Fibroblast of lung (primary cell): ENCODE measurements at regions not wholly inside any gene's neighbourhood (a gene's known extent, or its start where the extent isn't known, plus 50 kb on each side); places are given as distances from the start of the nearest gene placed in this dataset.

Source experiments
- DNase-seq, 2 donors: peaks; one replicate each; pipeline versions ENCODE4 v3.0.0 to v3.0.0-alpha.2; 2010; ENCODE audit warnings: low read depth in 2 of 2
- H2AFZ ChIP-seq: 2 replicates; pipeline ENCODE4 v1.5.1; 2012; ENCODE audit warnings: low read length, control low read depth, inconsistent platforms
- H3K27ac ChIP-seq: 2 replicates; pipeline ENCODE4 v1.5.1; 2011; ENCODE audit warnings: low read length, control low read depth; ENCODE audit not compliant: insufficient read depth
- H3K27me3 ChIP-seq: 2 replicates; pipeline ENCODE4 v1.5.1; 2011; ENCODE audit warnings: mild to moderate bottlenecking, low read length; ENCODE audit not compliant: control insufficient read depth, insufficient read depth
- H3K36me3 ChIP-seq: 2 replicates; pipeline ENCODE4 v1.5.1; 2011; ENCODE audit warnings: low read length; ENCODE audit not compliant: control insufficient read depth, insufficient read depth
- H3K4me1 ChIP-seq: 2 replicates; pipeline ENCODE4 v1.5.1; 2011; ENCODE audit warnings: low read length; ENCODE audit not compliant: control insufficient read depth, insufficient read depth; ENCODE audit errors: extremely low read depth
- H3K4me2 ChIP-seq: 2 replicates; pipeline ENCODE4 v1.5.1; 2011; ENCODE audit warnings: low read length, control low read depth; ENCODE audit not compliant: insufficient read depth; ENCODE audit errors: extremely low read depth
- H3K4me3 ChIP-seq, 4 experiments: fragments of 200-600 bp in 1 of 4; sonication (generic) in 1 of 4; replicated peaks in 1 of 4; 2 replicates each; pipeline ENCODE4 v1.5.1; 2011 to 2016; ENCODE audit warnings: low read length in 4 of 4, low read depth in 3 of 4, mild to moderate bottlenecking in 3 of 4, control low read depth in 2 of 4, inconsistent platforms in 1 of 4, mixed read lengths in 1 of 4; ENCODE audit not compliant: insufficient read depth in 1 of 4; ENCODE audit errors: control extremely low read depth in 1 of 4
- H3K79me2 ChIP-seq: 2 replicates; pipeline ENCODE4 v1.5.1; 2012; ENCODE audit warnings: mild to moderate bottlenecking, low read length, inconsistent platforms; ENCODE audit not compliant: control insufficient read depth, insufficient read depth
- H3K9ac ChIP-seq: 2 replicates; pipeline ENCODE4 v1.5.1; 2011; ENCODE audit warnings: mild to moderate bottlenecking, low read length, control low read depth; ENCODE audit not compliant: insufficient read depth
- H3K9me3 ChIP-seq: 2 replicates; pipeline ENCODE4 v1.5.1; 2012; ENCODE audit warnings: low read depth, low read length; ENCODE audit not compliant: control insufficient read depth, insufficient read depth
- H4K20me1 ChIP-seq: 2 replicates; pipeline ENCODE4 v1.5.1; 2011; ENCODE audit warnings: low read length; ENCODE audit not compliant: control insufficient read depth, insufficient read depth; ENCODE audit errors: extremely low read depth
- EZH2 ChIP-seq: IDR thresholded peaks from 2 replicates; pipeline ENCODE4 v1.5.1; 2012; ENCODE audit warnings: low read length, control low read depth, mild to moderate bottlenecking; ENCODE audit errors: missing control alignments
- TF ChIP-seq, protein P1 (sequence below), 2 donors: IDR thresholded peaks in 1 of 2; conservative IDR thresholded peaks in 1 of 2; 1 replicate in 1 of 2; 2 replicates in 1 of 2; pipeline ENCODE4 v1.5.1; 2011 to 2012; ENCODE audit warnings: low read length in 2 of 2, control low read depth in 1 of 2, inconsistent platforms in 1 of 2, low read depth in 1 of 2, mild to moderate bottlenecking in 1 of 2

DNA sequence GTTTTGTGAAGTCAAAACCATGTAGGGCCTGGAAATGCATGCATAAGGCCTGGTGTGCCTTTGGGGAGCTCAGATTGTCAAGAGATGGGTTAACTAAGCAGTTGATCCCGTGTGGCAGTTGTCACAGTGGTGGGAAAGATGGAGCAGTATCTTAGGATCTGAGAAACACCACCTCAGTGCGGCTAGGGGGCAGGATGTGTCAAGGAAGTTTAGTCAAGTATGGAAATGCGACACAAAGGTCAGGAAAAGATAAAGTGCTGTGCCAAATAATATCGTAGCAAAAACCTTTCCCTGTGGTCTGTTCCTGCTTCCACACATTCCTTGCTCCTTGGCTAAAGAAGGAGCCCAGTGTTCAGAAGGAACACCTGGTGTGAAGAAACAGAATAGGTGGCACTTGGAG, 396.4 kb downstream of the EDEM1 start:
- TF ChIP-seq, protein P1, sequence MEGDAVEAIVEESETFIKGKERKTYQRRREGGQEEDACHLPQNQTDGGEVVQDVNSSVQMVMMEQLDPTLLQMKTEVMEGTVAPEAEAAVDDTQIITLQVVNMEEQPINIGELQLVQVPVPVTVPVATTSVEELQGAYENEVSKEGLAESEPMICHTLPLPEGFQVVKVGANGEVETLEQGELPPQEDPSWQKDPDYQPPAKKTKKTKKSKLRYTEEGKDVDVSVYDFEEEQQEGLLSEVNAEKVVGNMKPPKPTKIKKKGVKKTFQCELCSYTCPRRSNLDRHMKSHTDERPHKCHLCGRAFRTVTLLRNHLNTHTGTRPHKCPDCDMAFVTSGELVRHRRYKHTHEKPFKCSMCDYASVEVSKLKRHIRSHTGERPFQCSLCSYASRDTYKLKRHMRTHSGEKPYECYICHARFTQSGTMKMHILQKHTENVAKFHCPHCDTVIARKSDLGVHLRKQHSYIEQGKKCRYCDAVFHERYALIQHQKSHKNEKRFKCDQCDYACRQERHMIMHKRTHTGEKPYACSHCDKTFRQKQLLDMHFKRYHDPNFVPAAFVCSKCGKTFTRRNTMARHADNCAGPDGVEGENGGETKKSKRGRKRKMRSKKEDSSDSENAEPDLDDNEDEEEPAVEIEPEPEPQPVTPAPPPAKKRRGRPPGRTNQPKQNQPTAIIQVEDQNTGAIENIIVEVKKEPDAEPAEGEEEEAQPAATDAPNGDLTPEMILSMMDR (conservative IDR thresholded peaks at IDR 0.05 in 1 of 2, IDR thresholded peaks at IDR 0.05 in 1 of 2; ENCODE audit: low read depth in 1 of 2, low read length in 2 of 2) = no peak
- TF ChIP-seq EZH2 = no peak
- no peaks in the 10 kb centered on the region for H3K9me3 ChIP-seq

DNA sequence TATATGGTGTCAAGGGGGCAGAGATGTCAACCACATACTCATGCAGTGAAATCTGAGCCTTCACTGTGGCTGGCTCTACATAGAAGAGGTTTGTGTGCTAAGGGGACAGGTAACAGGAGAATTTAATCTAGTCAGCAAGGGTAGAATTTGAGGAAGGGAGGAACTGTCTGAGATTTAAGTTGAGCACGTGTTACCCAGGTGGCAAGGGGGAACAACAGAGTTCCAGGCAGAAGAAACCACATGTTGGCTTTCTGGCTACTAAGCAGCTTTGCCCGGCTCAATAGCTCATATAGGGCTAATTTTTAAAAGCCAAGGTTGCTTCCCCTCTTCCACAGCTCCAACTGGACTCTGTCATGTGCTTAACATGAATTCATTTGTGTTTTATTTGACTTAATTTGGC, 397.6 kb downstream of the EDEM1 start:
- Histone ChIP-seq H3K4me2 (no peak overlapping the region), H3K27ac (no peak overlapping the region), H3K36me3 (no peaks in the 10 kb centered on the region), H3K79me2 (no peaks in the 10 kb centered on the region), H3K27me3 (no peaks in the 10 kb centered on the region), H3K9me3 (no peaks in the 10 kb centered on the region), H2AFZ (no peak overlapping the region), H4K20me1 (no peaks in the 10 kb centered on the region), H3K4me1 (no peaks in the 10 kb centered on the region), H3K9ac (no peak overlapping the region), H3K4me3 (no peak overlapping the region)
- no peak for DNase-seq
- TF ChIP-seq EZH2 = no peak
- TF ChIP-seq, protein P1 (conservative IDR thresholded peaks at IDR 0.05 in 1 of 2, IDR thresholded peaks at IDR 0.05 in 1 of 2; ENCODE audit: low read depth in 1 of 2, low read length in 2 of 2) = no peak

More for the DNA sequence above, 396.4 kb downstream of the EDEM1 start:
- Histone ChIP-seq H3K79me2 (no peaks in the 10 kb centered on the region), H3K36me3 (no peaks in the 10 kb centered on the region), H4K20me1 (no peaks in the 10 kb centered on the region), H3K27ac (no peak overlapping the region), H3K4me2 (no peak overlapping the region), H3K4me3 (no peak overlapping the region), H3K4me1 (no peaks in the 10 kb centered on the region), H2AFZ (no peak overlapping the region), H3K9ac (no peak overlapping the region), H3K27me3 (no peaks in the 10 kb centered on the region)
- no peak for DNase-seq

DNA sequence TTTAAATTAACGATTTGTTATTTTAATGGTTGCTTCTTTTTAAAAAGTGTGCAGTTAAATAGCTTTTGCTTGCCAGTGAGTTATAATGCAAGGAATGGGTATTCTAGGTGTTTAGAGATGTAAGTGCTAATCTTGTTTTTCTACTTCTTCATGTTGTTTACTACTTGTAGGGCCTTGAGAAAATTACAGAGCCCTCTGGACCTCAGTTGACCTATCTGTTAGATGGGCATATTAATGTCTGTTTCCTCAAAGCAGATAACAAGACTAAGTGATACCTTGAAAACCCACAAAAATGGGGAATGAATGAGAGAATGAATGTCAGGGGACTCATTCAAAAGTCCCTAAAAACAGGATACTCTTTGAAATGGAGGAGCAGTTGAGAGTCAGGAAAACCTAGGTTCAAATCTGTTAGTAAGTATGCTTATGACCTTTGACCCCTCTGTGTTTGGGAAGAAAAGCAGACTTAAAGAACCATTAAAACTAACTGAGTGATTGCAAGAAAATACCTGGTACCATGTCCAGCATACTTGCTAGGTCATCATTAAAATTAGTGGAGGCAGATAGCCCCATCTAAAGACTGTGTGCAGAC, 419.5 kb downstream of the EDEM1 start:
- no peak overlapping the region for H3K4me2 ChIP-seq
- no peak for DNase-seq
- TF ChIP-seq EZH2 = no peak
- TF ChIP-seq, protein P1 (conservative IDR thresholded peaks at IDR 0.05 in 1 of 2, IDR thresholded peaks at IDR 0.05 in 1 of 2; ENCODE audit: low read depth in 1 of 2, low read length in 2 of 2) = no peak
- H3K27ac ChIP-seq = no peak overlapping the region
- no peaks in the 10 kb centered on the region for H3K79me2 ChIP-seq
- H2AFZ ChIP-seq = no peak overlapping the region
- H3K4me1 ChIP-seq = no peaks in the 10 kb centered on the region
- H4K20me1 ChIP-seq = no peaks in the 10 kb centered on the region
- no peaks in the 10 kb centered on the region for H3K9me3 ChIP-seq
- H3K9ac ChIP-seq = no peak overlapping the region
- H3K4me3 ChIP-seq = no peak overlapping the region
- H3K27me3 ChIP-seq = no peaks in the 10 kb centered on the region
- H3K36me3 ChIP-seq = no peaks in the 10 kb centered on the region
